ENCODE measurements at regions not wholly inside any gene's neighbourhood (a gene's known extent, or its start where the extent isn't known, plus 50 kb on each side); places are given as distances from the start of the nearest gene placed in this dataset.

DNA sequence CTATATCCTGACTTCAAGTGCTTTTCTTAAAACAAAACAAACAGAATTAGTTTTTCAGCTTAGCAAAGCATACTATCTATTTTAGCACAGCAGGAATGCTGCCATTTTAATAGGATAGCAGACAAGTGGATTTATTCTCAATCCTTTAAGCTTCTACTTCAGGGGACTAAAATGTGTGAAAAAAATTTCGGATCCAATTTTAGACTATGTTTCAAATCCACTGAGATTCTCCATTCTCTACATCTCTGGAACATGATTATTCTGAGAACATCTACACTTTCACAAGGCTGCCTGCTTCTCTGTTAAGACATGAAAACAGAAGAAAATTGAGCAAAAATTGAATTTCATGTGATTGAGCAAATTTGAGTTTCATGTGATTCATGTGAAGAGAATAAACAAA, 1321.3 kb downstream of the HACE1 start (continued):
- TF ChIP-seq, protein P1, sequence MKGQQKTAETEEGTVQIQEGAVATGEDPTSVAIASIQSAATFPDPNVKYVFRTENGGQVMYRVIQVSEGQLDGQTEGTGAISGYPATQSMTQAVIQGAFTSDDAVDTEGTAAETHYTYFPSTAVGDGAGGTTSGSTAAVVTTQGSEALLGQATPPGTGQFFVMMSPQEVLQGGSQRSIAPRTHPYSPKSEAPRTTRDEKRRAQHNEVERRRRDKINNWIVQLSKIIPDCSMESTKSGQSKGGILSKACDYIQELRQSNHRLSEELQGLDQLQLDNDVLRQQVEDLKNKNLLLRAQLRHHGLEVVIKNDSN (IDR thresholded peaks at IDR 0.05; ENCODE audit: borderline replicate concordance, low read depth) = no peak
- TF ChIP-seq FOXM1 (IDR thresholded peaks at IDR 0.05; ENCODE audit: low read depth) (no peak), RXRA (IDR thresholded peaks at IDR 0.05; ENCODE audit: borderline replicate concordance, low read depth) (no peak), SIN3A (IDR thresholded peaks at IDR 0.05; ENCODE audit: borderline replicate concordance, low read depth, low read length) (no peak)

DNA sequence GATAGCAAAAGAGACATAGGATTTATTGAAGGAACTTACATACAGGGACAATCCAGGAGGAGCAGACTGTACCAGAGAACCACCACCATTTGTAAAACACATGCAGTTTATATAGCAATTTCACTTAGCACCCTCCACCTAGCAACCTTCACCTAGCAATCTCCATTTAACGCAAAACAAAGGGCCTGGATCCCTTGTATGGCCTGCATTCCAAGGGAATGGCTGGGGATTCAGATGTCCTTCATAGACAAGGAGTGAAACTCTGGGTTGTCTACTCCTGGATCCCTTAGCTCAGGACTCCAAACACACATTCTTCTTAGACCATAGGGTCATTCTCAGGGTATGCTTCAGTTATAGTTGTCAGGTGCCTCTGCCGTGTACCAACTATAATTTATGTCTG, 1324.9 kb downstream of the HACE1 start:
- CTCF ChIA-PET = no interaction called here
- Histone ChIP-seq H3K4me2 (no peak overlapping the region), H3K27ac (ENCODE audit: low read depth in 2 of 2, low read length in 1 of 2) (no peak overlapping the region), H4K20me1 (ENCODE audit: insufficient read depth) (no peaks in the 10 kb centered on the region), H2AFZ (ENCODE audit: low read depth) (no peak overlapping the region), H3K4me1 (ENCODE audit: control insufficient read depth in 1 of 2, insufficient read depth in 2 of 2, low read depth in 1 of 2, low read length in 1 of 2) (no peaks in the 10 kb centered on the region), H3K9me2 (no peaks in the 10 kb centered on the region), H3K27me3 (ENCODE audit: insufficient read depth) (no peaks in the 10 kb centered on the region), H3K36me3 (replicated peaks in 1 of 2; ENCODE audit: control insufficient read depth in 1 of 2, insufficient read depth in 2 of 2, low read length in 1 of 2) (no peaks in the 10 kb centered on the region), H3F3A (replicated peaks; ENCODE audit: insufficient read depth) (no peaks in the 10 kb centered on the region), H3K9me3 (no peaks in the 10 kb centered on the region), H3K79me2 (ENCODE audit: insufficient read depth) (no peaks in the 10 kb centered on the region), H3K4me3 (ENCODE audit: low read depth in 2 of 2, low read length in 1 of 2) (no peak overlapping the region), H3K9ac (no peak overlapping the region)
- TF ChIP-seq TCF12 (IDR thresholded peaks at IDR 0.05) (no peak), SMC3 (IDR thresholded peaks at IDR 0.05; ENCODE audit: low read depth, low read length) (no peak), RFX5 (IDR thresholded peaks at IDR 0.05; ENCODE audit: low read length) (no peak), YY1 (IDR thresholded peaks at IDR 0.05; ENCODE audit: low read depth) (no peak), GABPA (IDR thresholded peaks at IDR 0.05; ENCODE audit: low read depth) (no peak), FOSL2 (IDR thresholded peaks at IDR 0.05; ENCODE audit: borderline replicate concordance, low read depth) (no peak)
- TF ChIP-seq, protein P2, sequence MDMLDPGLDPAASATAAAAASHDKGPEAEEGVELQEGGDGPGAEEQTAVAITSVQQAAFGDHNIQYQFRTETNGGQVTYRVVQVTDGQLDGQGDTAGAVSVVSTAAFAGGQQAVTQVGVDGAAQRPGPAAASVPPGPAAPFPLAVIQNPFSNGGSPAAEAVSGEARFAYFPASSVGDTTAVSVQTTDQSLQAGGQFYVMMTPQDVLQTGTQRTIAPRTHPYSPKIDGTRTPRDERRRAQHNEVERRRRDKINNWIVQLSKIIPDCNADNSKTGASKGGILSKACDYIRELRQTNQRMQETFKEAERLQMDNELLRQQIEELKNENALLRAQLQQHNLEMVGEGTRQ (IDR thresholded peaks at IDR 0.05; ENCODE audit: borderline replicate concordance, low read depth, low read length) = no peak
- TF ChIP-seq, protein P3, sequence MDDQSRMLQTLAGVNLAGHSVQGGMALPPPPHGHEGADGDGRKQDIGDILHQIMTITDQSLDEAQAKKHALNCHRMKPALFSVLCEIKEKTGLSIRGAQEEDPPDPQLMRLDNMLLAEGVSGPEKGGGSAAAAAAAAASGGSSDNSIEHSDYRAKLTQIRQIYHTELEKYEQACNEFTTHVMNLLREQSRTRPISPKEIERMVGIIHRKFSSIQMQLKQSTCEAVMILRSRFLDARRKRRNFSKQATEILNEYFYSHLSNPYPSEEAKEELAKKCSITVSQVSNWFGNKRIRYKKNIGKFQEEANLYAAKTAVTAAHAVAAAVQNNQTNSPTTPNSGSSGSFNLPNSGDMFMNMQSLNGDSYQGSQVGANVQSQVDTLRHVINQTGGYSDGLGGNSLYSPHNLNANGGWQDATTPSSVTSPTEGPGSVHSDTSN (IDR thresholded peaks at IDR 0.05) = no peak
- POLR2A ChIA-PET = no interaction called here
- WGBS (ENCODE audit: low lambda C conversion rate) = 38% methylated on average over 2 of the region's 2 CpGs
- DNase-seq = no peak

DNA sequence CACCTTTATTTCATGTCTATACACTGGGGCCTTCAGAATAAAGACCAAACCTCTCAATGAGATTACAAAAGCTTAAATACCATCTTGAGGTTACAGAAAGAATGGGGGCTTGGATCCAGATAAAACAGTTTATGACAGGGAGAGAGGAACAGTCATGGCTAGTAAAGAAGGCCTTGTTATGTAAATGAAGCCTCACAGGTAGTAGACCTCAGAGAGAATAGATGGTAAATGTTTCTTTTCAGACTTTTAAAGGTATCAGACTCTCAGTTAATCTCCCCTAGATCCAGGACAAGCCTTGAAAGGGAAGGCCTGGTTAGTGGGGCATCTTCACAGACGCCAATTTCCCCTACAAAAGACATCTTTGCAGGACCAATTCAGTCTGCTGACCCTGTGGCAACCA, 1325.6 kb downstream of the HACE1 start:
- no peak overlapping the region for H3K4me2 ChIP-seq
- H2AFZ ChIP-seq (ENCODE audit: low read depth) = no peak overlapping the region
- no peak for DNase-seq
- H3K79me2 ChIP-seq (ENCODE audit: insufficient read depth) = no peaks in the 10 kb centered on the region
- H3K4me3 ChIP-seq (ENCODE audit: low read depth in 2 of 2, low read length in 1 of 2) = no peak overlapping the region
- no peaks in the 10 kb centered on the region for H3K36me3 ChIP-seq (replicated peaks in 1 of 2; ENCODE audit: control insufficient read depth in 1 of 2, insufficient read depth in 2 of 2, low read length in 1 of 2)
- no peaks in the 10 kb centered on the region for H3K4me1 ChIP-seq (ENCODE audit: control insufficient read depth in 1 of 2, insufficient read depth in 2 of 2, low read depth in 1 of 2, low read length in 1 of 2)
- no peak overlapping the region for H3K9ac ChIP-seq
- H3K9me2 ChIP-seq = no peaks in the 10 kb centered on the region
- ChIA-PET CTCF (no interaction called here), POLR2A (no interaction called here)
- H4K20me1 ChIP-seq (ENCODE audit: insufficient read depth) = no peaks in the 10 kb centered on the region
- H3K9me3 ChIP-seq = no peaks in the 10 kb centered on the region
- H3F3A ChIP-seq (replicated peaks; ENCODE audit: insufficient read depth) = no peaks in the 10 kb centered on the region
- no peak overlapping the region for H3K27ac ChIP-seq (ENCODE audit: low read depth in 2 of 2, low read length in 1 of 2)
- WGBS (ENCODE audit: low lambda C conversion rate) = 38% methylated on average over 1 of the region's 1 CpG
- H3K27me3 ChIP-seq (ENCODE audit: insufficient read depth) = no peaks in the 10 kb centered on the region
- TF ChIP-seq POLR2AphosphoS5 (IDR thresholded peaks at IDR 0.05; ENCODE audit: low read depth, low read length) (no peak), TCF12 (IDR thresholded peaks at IDR 0.05) (no peak), NRF1 (IDR thresholded peaks at IDR 0.05; ENCODE audit: low read depth, low read length) (no peak), FOSL2 (IDR thresholded peaks at IDR 0.05; ENCODE audit: borderline replicate concordance, low read depth) (no peak), NFIC (IDR thresholded peaks at IDR 0.05; ENCODE audit: borderline replicate concordance) (no peak), ELF1 (IDR thresholded peaks at IDR 0.05) (no peak), TEAD4 (IDR thresholded peaks at IDR 0.05; ENCODE audit: borderline replicate concordance, insufficient read depth) (no peak), GABPA (IDR thresholded peaks at IDR 0.05; ENCODE audit: low read depth) (no peak), MXI1 (IDR thresholded peaks at IDR 0.05; ENCODE audit: low read depth, low read length) (no peak), CHD2 (IDR thresholded peaks at IDR 0.05; ENCODE audit: low read length, partially characterized antibody) (no peak), RXRA (IDR thresholded peaks at IDR 0.05; ENCODE audit: borderline replicate concordance, low read depth) (no peak), YY1 (IDR thresholded peaks at IDR 0.05; ENCODE audit: low read depth) (no peak)
- TF ChIP-seq, protein P3 (IDR thresholded peaks at IDR 0.05) = no peak
- TF ChIP-seq, protein P4, sequence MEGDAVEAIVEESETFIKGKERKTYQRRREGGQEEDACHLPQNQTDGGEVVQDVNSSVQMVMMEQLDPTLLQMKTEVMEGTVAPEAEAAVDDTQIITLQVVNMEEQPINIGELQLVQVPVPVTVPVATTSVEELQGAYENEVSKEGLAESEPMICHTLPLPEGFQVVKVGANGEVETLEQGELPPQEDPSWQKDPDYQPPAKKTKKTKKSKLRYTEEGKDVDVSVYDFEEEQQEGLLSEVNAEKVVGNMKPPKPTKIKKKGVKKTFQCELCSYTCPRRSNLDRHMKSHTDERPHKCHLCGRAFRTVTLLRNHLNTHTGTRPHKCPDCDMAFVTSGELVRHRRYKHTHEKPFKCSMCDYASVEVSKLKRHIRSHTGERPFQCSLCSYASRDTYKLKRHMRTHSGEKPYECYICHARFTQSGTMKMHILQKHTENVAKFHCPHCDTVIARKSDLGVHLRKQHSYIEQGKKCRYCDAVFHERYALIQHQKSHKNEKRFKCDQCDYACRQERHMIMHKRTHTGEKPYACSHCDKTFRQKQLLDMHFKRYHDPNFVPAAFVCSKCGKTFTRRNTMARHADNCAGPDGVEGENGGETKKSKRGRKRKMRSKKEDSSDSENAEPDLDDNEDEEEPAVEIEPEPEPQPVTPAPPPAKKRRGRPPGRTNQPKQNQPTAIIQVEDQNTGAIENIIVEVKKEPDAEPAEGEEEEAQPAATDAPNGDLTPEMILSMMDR (IDR thresholded peaks at IDR 0.05) = no peak
- TF ChIP-seq, protein P2 (IDR thresholded peaks at IDR 0.05; ENCODE audit: borderline replicate concordance, low read depth, low read length) = no peak
